Naive thymus-derived CD4-positive, alpha-beta T cell (primary cell): ENCODE measurements at regions not wholly inside any gene's neighbourhood (a gene's known extent, or its start where the extent isn't known, plus 50 kb on each side); places are given as distances from the start of the nearest gene placed in this dataset.

Source experiments
- ATAC-seq: fragments of 150-1000 bp; cut with Tn5 transposase; 2 replicates; pipeline ENCODE4 v1.10.0; 2021; ENCODE audit warnings: mild to moderate bottlenecking, moderate library complexity
- CTCF ChIA-PET: fragments of 350-600 bp; sonication (Branson Sonifier 250); formaldehyde crosslinking; loops from one replicate; lab custom pipeline; 2021; ENCODE audit warnings: antibody characterized with exemption; lab: Charles Lee
- POLR2A ChIA-PET: fragments of 350-600 bp; sonication (Branson Sonifier 250); formaldehyde crosslinking; loops from one replicate; lab custom pipeline; 2021; ENCODE audit warnings: antibody characterized with exemption, inconsistent platforms; lab: Charles Lee
- DNase-seq, 9 donors: peaks; one replicate each; pipeline versions ENCODE4 v3.0.0 to v3.0.0-alpha.2; 2020 to 2022; ENCODE audit warnings: mixed read lengths in 1 of 9
- H3K27ac ChIP-seq: one replicate; pipeline ENCODE4 v1.7.0; 2013; ENCODE audit warnings: mild to moderate bottlenecking, low read depth, low read length, moderate library complexity
- H3K27me3 ChIP-seq, 2 donors: one replicate each; pipeline ENCODE4 v1.7.0; 2013; ENCODE audit warnings: low read length in 2 of 2, mild to moderate bottlenecking in 2 of 2, moderate library complexity in 2 of 2; ENCODE audit not compliant: control insufficient read depth in 2 of 2, insufficient read depth in 2 of 2
- H3K36me3 ChIP-seq, 3 experiments: 1 replicate in 2 of 3; 2 replicates in 1 of 3; pipeline ENCODE4 v1.7.0; 2013; ENCODE audit warnings: low read length in 3 of 3, mild to moderate bottlenecking in 3 of 3, moderate library complexity in 1 of 3; ENCODE audit not compliant: insufficient read depth in 3 of 3, control insufficient read depth in 2 of 3
- H3K4me1 ChIP-seq, 2 donors: one replicate each; pipeline ENCODE4 v1.7.0; 2013; ENCODE audit warnings: low read length in 2 of 2, mild to moderate bottlenecking in 2 of 2, moderate library complexity in 1 of 2; ENCODE audit not compliant: control insufficient read depth in 2 of 2, insufficient read depth in 2 of 2
- H3K4me3 ChIP-seq: 2 replicates; pipeline ENCODE4 v1.7.0; 2013; ENCODE audit warnings: mild to moderate bottlenecking, low read length
- H3K9me3 ChIP-seq, 3 experiments: 1 replicate in 2 of 3; 2 replicates in 1 of 3; pipeline ENCODE4 v1.7.0; 2013; ENCODE audit warnings: low read length in 3 of 3; ENCODE audit not compliant: control insufficient read depth in 2 of 3
- H3K27ac Mint-ChIP-seq, 9 donors: one replicate each; pipeline ENCODE4 v1.8.0; 2020 to 2022; ENCODE audit warnings: mixed read lengths in 9 of 9, mild to moderate bottlenecking in 8 of 9, moderate library complexity in 5 of 9, inconsistent platforms in 2 of 9
- H3K27me3 Mint-ChIP-seq, 5 donors: one replicate each; pipeline ENCODE4 v1.8.0; 2021 to 2022; ENCODE audit warnings: mixed read lengths in 5 of 5, mild to moderate bottlenecking in 1 of 5
- H3K36me3 Mint-ChIP-seq, 5 donors: one replicate each; pipeline ENCODE4 v1.8.0; 2020 to 2022; ENCODE audit warnings: mixed read lengths in 5 of 5, mild to moderate bottlenecking in 3 of 5, inconsistent platforms in 1 of 5
- H3K4me1 Mint-ChIP-seq, 7 donors: one replicate each; pipeline ENCODE4 v1.8.0; 2020 to 2022; ENCODE audit warnings: mixed read lengths in 7 of 7, mild to moderate bottlenecking in 3 of 7, inconsistent platforms in 1 of 7
- H3K4me3 Mint-ChIP-seq, 10 donors: one replicate each; pipeline ENCODE4 v1.8.0; 2020 to 2022; ENCODE audit warnings: mild to moderate bottlenecking in 10 of 10, mixed read lengths in 10 of 10, moderate library complexity in 6 of 10, inconsistent platforms in 2 of 10
- H3K9me3 Mint-ChIP-seq, 11 donors: one replicate each; pipeline ENCODE4 v1.8.0; 2020 to 2022; ENCODE audit warnings: mixed read lengths in 11 of 11, mild to moderate bottlenecking in 4 of 11, inconsistent platforms in 1 of 11, moderate library complexity in 1 of 11
- intact Hi-C, 2 donors: fragments of 100-400 bp; cut with micrococcal nuclease; formaldehyde crosslinking; loops; one replicate each; pipeline ENCODE4 v1.15.1; 2023

DNA sequence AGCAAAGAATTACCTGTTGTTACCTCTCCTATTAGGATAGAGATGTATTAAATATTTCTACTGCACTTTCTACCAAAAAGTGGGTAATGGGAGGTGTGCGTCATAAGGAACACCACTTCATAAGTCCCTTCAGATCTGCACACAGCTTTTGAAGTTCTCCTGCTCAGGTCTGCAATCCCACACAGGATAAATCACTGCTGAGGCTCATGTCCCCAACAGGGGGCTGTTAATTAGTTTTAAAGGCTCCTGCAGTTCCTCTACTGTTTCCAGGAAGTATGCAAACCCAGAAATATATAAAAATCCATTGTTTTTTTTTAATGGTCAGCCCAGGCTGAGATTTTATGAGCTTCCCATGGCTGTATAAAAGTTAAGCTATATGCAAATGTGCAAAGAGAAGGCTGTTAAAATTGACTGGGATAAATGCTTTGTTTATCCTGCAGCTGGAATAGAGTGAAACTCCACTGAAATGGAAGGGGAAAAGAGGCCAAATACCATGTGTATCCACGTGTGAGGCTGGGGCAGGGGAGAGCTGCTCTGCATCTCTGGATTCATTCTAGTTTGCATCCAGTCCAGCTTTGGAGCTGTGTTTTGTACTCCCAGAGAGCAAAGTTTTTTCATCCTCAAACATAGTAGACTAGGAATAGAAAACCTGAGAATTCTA is 903.7 kb downstream of the TDRD15 start:
- ChIA-PET POLR2A (no interaction called here), CTCF (no interaction called here)
- no peak for DNase-seq
- Histone ChIP-seq H3K27me3 (no peaks in the 10 kb centered on the region), H3K4me1 (no peaks in the 10 kb centered on the region), H3K9me3 (no peaks in the 10 kb centered on the region), H3K4me3 (no peak overlapping the region), H3K27ac (no peak overlapping the region), H3K36me3 (no peaks in the 10 kb centered on the region)
- Mint-ChIP-seq H3K9me3 (peaks cover 0 to 7% (median 0%) of the 10 kb centered on the region in 11 donors), H3K27me3 (no peaks in the 10 kb centered on the region), H3K4me1 (no peaks in the 10 kb centered on the region), H3K36me3 (no peaks in the 10 kb centered on the region), H3K4me3 (no peak overlapping the region), H3K27ac (no peak overlapping the region)
- intact Hi-C loops = no loop called here
- no peak for ATAC-seq

DNA sequence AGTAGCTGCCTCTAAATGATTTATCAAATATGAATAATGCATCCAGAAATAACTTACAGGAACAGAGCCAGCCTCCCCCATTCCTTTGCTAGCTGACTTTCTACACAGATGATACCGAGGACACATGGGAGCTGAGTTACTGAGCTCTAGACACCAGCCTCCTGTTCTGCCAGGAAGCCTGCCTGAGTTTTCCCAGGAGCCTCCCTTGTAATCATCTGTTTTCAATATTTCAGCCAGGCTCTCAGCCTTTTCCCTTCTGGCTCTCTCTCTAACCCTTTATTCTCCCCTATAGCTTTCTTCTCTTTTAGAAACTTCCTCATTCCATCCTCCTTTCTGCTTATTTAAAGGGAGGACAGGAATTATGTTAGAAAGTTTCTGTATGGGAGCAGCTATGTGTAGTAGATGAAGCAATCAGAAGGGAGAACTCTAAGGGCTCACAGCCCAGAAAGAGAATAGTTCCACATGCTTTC is 911.6 kb downstream of the TDRD15 start:
- intact Hi-C loops = no loop called here
- H3K4me3 ChIP-seq = no peak overlapping the region
- no peaks in the 10 kb centered on the region for H3K4me1 ChIP-seq
- no peak for ATAC-seq
- Mint-ChIP-seq H3K4me1 (no peaks in the 10 kb centered on the region), H3K36me3 (no peaks in the 10 kb centered on the region), H3K4me3 (no peak overlapping the region), H3K9me3 (peaks cover 0 to 22% (median 4%) of the 10 kb centered on the region in 11 donors), H3K27ac (no peak overlapping the region), H3K27me3 (no peaks in the 10 kb centered on the region)
- ChIA-PET POLR2A (no interaction called here), CTCF (no interaction called here)
- H3K36me3 ChIP-seq = no peaks in the 10 kb centered on the region
- DNase-seq = no peak
- no peaks in the 10 kb centered on the region for H3K9me3 ChIP-seq
- H3K27me3 ChIP-seq = no peaks in the 10 kb centered on the region
- no peak overlapping the region for H3K27ac ChIP-seq

DNA sequence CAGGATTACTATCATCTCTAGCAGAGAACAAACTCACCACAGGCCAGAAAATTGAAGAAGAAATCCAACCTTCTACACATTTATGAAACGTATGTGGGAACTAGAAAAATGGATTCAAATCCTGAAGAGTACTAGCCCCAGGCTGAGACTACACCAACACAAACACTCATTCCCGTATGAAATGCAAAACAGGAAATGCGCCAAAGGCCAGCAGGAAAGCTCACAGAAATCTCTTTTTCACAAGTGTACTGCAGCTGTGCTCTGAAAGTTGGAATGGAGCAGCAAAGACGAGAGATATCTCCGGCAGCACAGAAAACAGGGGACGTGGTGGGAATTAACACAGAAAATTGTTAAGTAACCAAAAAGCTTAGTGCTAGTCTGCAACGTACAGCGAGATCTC is 913.5 kb downstream of the TDRD15 start:
- Histone ChIP-seq H3K9me3 (no peaks in the 10 kb centered on the region), H3K27ac (no peak overlapping the region), H3K4me1 (no peaks in the 10 kb centered on the region), H3K4me3 (no peak overlapping the region), H3K27me3 (no peaks in the 10 kb centered on the region), H3K36me3 (no peaks in the 10 kb centered on the region)
- Mint-ChIP-seq H3K27ac (peak overlapping the region in 1 of 9 donors; percentile 43), H3K4me1 (no peaks in the 10 kb centered on the region), H3K4me3 (no peak overlapping the region), H3K36me3 (no peaks in the 10 kb centered on the region), H3K9me3 (peaks cover 0 to 26% (median 3%) of the 10 kb centered on the region in 11 donors), H3K27me3 (no peaks in the 10 kb centered on the region)
- intact Hi-C loops = no loop called here
- ATAC-seq (no peak), DNase-seq (no peak)
- POLR2A ChIA-PET = no interaction called here
- CTCF ChIA-PET = no interaction called here

DNA sequence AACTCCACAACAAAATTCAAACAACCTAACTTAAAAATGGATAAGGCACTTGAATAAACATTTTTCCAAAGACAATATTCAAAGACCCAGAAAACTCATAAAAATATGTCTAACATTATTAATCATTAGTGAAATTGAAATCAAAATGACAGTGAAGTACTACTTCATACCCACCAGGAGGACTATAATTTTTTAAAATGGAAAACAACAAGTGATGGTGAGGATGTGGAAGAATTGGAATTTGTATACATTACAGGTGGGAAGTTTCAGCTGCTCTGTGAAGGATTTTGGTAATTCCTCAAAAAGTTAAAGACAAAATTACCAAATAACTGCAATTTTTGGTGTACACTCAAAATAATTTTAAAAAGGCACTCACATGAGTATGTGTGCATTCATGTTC is 920.0 kb downstream of the TDRD15 start:
- no peak for DNase-seq
- ATAC-seq = no peak
- peaks cover 0 to 23% (median 4%) of the 10 kb centered on the region in 11 donors for H3K9me3 Mint-ChIP-seq

DNA sequence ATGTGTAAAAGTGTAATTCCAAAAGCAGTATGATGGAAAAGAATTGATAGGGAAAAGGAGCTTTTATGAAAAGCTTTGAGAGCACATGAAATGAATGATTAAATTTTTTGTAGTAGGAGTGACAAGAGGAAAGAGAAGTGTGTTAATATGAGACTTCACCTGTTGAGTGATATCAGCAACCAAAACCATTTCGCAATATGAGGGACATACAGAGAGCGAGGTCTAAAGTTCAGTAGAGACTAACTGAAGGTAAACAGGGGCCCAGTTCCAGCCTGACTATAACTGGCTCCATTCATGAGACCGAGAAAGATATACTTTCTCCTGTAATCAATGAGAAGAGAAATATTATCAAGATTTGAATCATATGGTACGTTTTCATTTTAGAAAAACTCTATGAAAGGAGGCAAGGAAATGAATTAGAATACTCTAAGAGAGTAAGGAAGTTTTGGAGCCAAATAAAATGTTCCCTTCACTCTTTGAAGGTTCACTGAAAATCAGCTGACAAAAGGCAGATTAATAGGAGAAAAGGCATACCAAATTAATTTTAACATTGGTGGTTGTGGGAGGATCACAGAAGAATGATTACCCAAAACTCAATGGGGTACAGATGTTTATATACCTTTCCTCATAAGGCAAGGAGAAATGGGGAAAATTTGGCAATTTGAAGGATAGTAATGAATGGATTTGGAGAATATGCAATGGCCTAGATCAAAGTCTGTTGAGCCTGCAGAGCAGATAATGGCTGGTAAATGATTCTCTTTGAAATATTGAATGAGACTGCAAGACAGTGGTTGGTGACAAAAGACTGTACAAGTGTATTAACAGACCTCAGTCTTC is 932.2 kb downstream of the TDRD15 start:
- H3K4me1 Mint-ChIP-seq = no peaks in the 10 kb centered on the region
- CTCF ChIA-PET = no interaction called here
- intact Hi-C loops = no loop called here
- no peak overlapping the region for H3K27ac Mint-ChIP-seq
- no peak for ATAC-seq
- H3K27ac ChIP-seq = no peak overlapping the region
- H3K36me3 Mint-ChIP-seq = no peaks in the 10 kb centered on the region
- no peaks in the 10 kb centered on the region for H3K36me3 ChIP-seq
- H3K4me1 ChIP-seq = no peaks in the 10 kb centered on the region
- no peaks in the 10 kb centered on the region for H3K27me3 ChIP-seq
- H3K9me3 ChIP-seq = no peaks in the 10 kb centered on the region
- H3K9me3 Mint-ChIP-seq = peaks cover 0 to 18% (median 5%) of the 10 kb centered on the region in 11 donors
- H3K4me3 Mint-ChIP-seq = no peak overlapping the region
- no peak overlapping the region for H3K4me3 ChIP-seq
- no peaks in the 10 kb centered on the region for H3K27me3 Mint-ChIP-seq
- no peak for DNase-seq
- POLR2A ChIA-PET = no interaction called here

More for the DNA sequence above, 920.0 kb downstream of the TDRD15 start:
- Mint-ChIP-seq H3K27ac (no peak overlapping the region), H3K36me3 (no peaks in the 10 kb centered on the region), H3K4me1 (no peaks in the 10 kb centered on the region), H3K4me3 (no peak overlapping the region), H3K27me3 (no peaks in the 10 kb centered on the region)
- Histone ChIP-seq H3K4me3 (no peak overlapping the region), H3K36me3 (no peaks in the 10 kb centered on the region), H3K27me3 (no peaks in the 10 kb centered on the region), H3K4me1 (no peaks in the 10 kb centered on the region), H3K27ac (no peak overlapping the region), H3K9me3 (no peaks in the 10 kb centered on the region)
- ChIA-PET POLR2A (no interaction called here), CTCF (no interaction called here)
- intact Hi-C loops = no loop called here

DNA sequence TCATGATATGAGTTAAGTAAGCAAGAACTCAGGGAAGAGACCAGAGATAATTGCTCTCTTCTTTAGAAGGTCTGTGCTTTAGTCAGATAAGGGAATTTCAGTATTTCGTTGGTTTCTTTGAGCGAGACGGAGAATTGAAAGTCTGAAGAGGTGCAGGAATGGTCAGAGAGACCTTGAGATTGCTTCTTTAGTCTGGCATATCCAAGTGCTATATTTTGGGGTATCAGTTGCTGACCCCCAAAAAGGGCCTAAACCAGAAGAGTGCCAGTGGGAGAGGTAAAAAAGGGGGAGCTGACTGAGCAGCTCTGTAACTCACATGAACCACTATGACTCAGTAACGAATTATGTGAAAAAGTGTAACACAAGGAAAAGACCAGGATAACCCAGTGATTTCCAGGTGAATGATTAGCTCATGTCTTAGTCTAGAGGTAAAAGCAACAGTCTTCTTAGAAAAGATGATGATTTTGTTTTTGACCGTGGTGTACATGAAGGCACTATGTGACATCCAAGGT is 932.9 kb downstream of the TDRD15 start:
- H3K4me3 ChIP-seq = no peak overlapping the region

More for the DNA sequence above, 932.9 kb downstream of the TDRD15 start:
- DNase-seq (no peak), ATAC-seq (no peak)
- Histone ChIP-seq H3K27ac (no peak overlapping the region), H3K27me3 (no peaks in the 10 kb centered on the region), H3K4me1 (no peaks in the 10 kb centered on the region), H3K9me3 (no peaks in the 10 kb centered on the region), H3K36me3 (no peaks in the 10 kb centered on the region)
- no peaks in the 10 kb centered on the region for H3K4me1 Mint-ChIP-seq
- H3K27ac Mint-ChIP-seq = no peak overlapping the region
- intact Hi-C loops = no loop called here
- no peaks in the 10 kb centered on the region for H3K36me3 Mint-ChIP-seq
- CTCF ChIA-PET = no interaction called here
- H3K27me3 Mint-ChIP-seq = no peaks in the 10 kb centered on the region
- POLR2A ChIA-PET = no interaction called here
- no peak overlapping the region for H3K4me3 Mint-ChIP-seq
- peaks cover 0 to 12% (median 3%) of the 10 kb centered on the region in 11 donors for H3K9me3 Mint-ChIP-seq
